ENCODE measurements at regions not wholly inside any gene's neighbourhood (a gene's known extent, or its start where the extent isn't known, plus 50 kb on each side); places are given as distances from the start of the nearest gene placed in this dataset.
A peak's percentile ranks its signal among the peaks of the same experiment; 100 is the strongest.

GRCh38 chr3:188979669-188980310 lies 192.0 kb upstream of the TPRG1 start:
- ATAC-seq, result no peak

GRCh38 chr3:188993181-188993580 lies 178.6 kb upstream of the TPRG1 start:
- Histone ChIP-seq H3K9me3 (no peaks in the 10 kb centered on the region), H3K4me1 (no peaks in the 10 kb centered on the region), H3K4me3 (no peak overlapping the region), H3K27ac (no peak overlapping the region), H3K27me3 (no peaks in the 10 kb centered on the region), H3K36me3 (no peaks in the 10 kb centered on the region)
- intact Hi-C loops (cut with DNase I; ENCODE audit: low total_unique reads) (no loop called here), in situ Hi-C loops (cut with MboI; ENCODE audit: low sequenced_read_pairs in 4 of 4) (loop anchor here in 2 of 4 donors (25.0 kb wide), 2 partner anchors 169 to 1681 kb away; partner anchors contain the start of gene TPRG1 (in 1 of the 2))
- no peak for TF ChIP-seq CTCF (IDR thresholded peaks at IDR 0.05 in 4 of 5, conservative IDR thresholded peaks at IDR 0.05 in 1 of 5)
- no peak for TF ChIP-seq POLR2A (IDR thresholded peaks at IDR 0.05)
- ATAC-seq (no peak), DNase-seq (no peak)

More at GRCh38 chr3:188979669-188980310, 192.0 kb upstream of the TPRG1 start:
- H3K9me3 ChIP-seq, result no peaks in the 10 kb centered on the region
- no peak for TF ChIP-seq POLR2A (IDR thresholded peaks at IDR 0.05)
- no peak for TF ChIP-seq CTCF (IDR thresholded peaks at IDR 0.05 in 4 of 5, conservative IDR thresholded peaks at IDR 0.05 in 1 of 5)
- H3K27me3 ChIP-seq, result no peaks in the 10 kb centered on the region
- in situ Hi-C loops (cut with MboI; ENCODE audit: low sequenced_read_pairs in 4 of 4), result loop anchor here in 3 of 4 donors (10.0 to 25.0 kb wide), 3 partner anchors 175 to 1667 kb away; partner anchors contain the start of gene TPRG1 (in 1 of the 3)
- no peaks in the 10 kb centered on the region for H3K36me3 ChIP-seq
- no peak overlapping the region for H3K4me3 ChIP-seq
- H3K27ac ChIP-seq, result peak overlapping the region; percentile 27 to 51 (median 37)
- H3K4me1 ChIP-seq, result no peaks in the 10 kb centered on the region
- intact Hi-C loops (cut with DNase I; ENCODE audit: low total_unique reads), result no loop called here
- peak in 1 of 2 donors; percentile 15 for DNase-seq

- no peaks in the 10 kb centered on the region for H3K9me3 ChIP-seq
- in situ Hi-C loops (cut with MboI; ENCODE audit: low sequenced_read_pairs in 4 of 4), result no loop called here
- no peak for DNase-seq
- no peak overlapping the region for H3K27ac ChIP-seq
- H3K36me3 ChIP-seq, result no peaks in the 10 kb centered on the region
- no peaks in the 10 kb centered on the region for H3K27me3 ChIP-seq
- no peaks in the 10 kb centered on the region for H3K4me1 ChIP-seq
- no peak overlapping the region for H3K4me3 ChIP-seq
- intact Hi-C loops (cut with DNase I; ENCODE audit: low total_unique reads), result no loop called here
- no peak for ATAC-seq
- TF ChIP-seq CTCF (IDR thresholded peaks at IDR 0.05 in 4 of 5, conservative IDR thresholded peaks at IDR 0.05 in 1 of 5) (no peak), POLR2A (IDR thresholded peaks at IDR 0.05) (no peak)
Observed at GRCh38 chr3:189001559-189001958, 170.2 kb upstream of the TPRG1 start.

- Histone ChIP-seq H3K27ac (no peak overlapping the region), H3K4me3 (no peak overlapping the region), H3K9me3 (no peaks in the 10 kb centered on the region), H3K4me1 (no peaks in the 10 kb centered on the region), H3K27me3 (no peaks in the 10 kb centered on the region), H3K36me3 (no peaks in the 10 kb centered on the region)
- intact Hi-C loops (cut with DNase I; ENCODE audit: low total_unique reads), result no loop called here
- TF ChIP-seq CTCF (IDR thresholded peaks at IDR 0.05 in 4 of 5, conservative IDR thresholded peaks at IDR 0.05 in 1 of 5) (no peak), POLR2A (IDR thresholded peaks at IDR 0.05) (no peak)
- in situ Hi-C loops (cut with MboI; ENCODE audit: low sequenced_read_pairs in 4 of 4), result no loop called here
- DNase-seq (no peak), ATAC-seq (no peak)
Observed at GRCh38 chr3:189003410-189003809, 168.4 kb upstream of the TPRG1 start.

Data from gastrocnemius medialis (tissue), 4 donors.